ENCODE measurements at regions not wholly inside any gene's neighbourhood (a gene's known extent, or its start where the extent isn't known, plus 50 kb on each side); places are given as distances from the start of the nearest gene placed in this dataset.

DNA sequence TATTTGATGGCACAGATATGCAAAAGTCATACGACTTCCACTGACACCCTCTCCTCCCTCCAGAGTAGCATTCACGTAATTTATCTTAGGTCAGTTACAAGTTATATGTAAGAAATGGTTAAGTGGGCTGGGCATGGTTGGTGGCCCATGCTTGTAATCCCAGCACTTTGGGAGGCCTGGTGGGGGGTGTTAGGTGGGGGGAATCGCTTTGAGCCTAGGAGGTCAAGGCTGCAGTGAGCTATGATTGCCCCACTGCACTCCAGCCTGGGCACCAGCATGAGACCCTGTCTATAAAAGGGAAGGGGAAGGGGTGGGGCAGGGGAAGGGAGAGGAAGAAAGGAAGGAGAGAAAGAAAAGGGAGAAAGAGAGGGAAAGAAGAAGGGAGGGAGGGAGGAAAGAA is 202.8 kb downstream of the AUH start:
- TF ChIP-seq CTCF (IDR thresholded peaks at IDR 0.05): no peak
- TF ChIP-seq POLR2AphosphoS5 (IDR thresholded peaks at IDR 0.05): no peak
- TF ChIP-seq EP300 (IDR thresholded peaks at IDR 0.05): no peak
- no peak for TF ChIP-seq POLR2A (IDR thresholded peaks at IDR 0.05)
